ENCODE measurements at regions not wholly inside any gene's neighbourhood (a gene's known extent, or its start where the extent isn't known, plus 50 kb on each side); places are given as distances from the start of the nearest gene placed in this dataset.
"Not testable (repeated sequence)": the region's sequence is repeated elsewhere in the genome, so short reads cannot be mapped to it uniquely, and the experiment has no call there.

- no peak for DNase-seq
These were observed 187.5 kb upstream of the KL start for GRCh38 chr13:32828711-32829110.

- DNase-seq: no peak
These were observed 187.0 kb upstream of the KL start for GRCh38 chr13:32829269-32829668.

GRCh38 chr13:32829676-32830335 lies 186.4 kb upstream of the KL start:
- no peak for DNase-seq

GRCh38 chr13:32830336-32831031 lies 185.7 kb upstream of the KL start:
- no peak for DNase-seq

DNA sequence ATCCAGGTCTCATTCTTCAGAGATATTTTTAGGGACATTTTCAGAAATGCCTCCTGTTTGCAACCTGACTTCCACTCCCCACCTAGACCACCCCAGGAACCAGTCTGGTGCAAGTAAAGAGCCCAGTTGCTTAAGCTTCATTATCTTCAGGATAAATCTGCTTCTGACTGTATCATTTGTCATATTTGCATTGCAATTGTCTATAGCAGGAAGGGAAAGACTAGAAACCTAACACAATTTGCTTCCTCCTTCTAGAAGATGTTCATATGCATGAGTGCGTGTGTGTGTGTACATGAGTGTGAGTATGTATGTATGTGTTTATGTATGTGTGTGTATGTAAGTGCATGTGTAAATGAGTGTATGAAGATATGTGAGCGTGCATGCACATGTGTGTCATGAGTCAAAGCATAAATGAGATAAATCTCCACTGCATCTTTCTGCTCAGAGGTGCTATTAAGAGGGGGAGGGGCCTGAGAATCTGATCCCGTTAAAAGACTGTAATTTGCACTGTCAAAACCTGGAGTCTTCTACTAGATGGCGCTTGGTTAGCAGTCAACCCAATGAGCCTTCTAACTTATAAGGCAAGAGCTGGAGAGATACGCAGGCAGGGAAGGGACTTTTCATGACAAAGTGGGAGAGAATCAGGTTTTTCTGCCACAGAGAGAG lies 178.8 kb upstream of the KL start:
- DNase-seq: no peak

DNA sequence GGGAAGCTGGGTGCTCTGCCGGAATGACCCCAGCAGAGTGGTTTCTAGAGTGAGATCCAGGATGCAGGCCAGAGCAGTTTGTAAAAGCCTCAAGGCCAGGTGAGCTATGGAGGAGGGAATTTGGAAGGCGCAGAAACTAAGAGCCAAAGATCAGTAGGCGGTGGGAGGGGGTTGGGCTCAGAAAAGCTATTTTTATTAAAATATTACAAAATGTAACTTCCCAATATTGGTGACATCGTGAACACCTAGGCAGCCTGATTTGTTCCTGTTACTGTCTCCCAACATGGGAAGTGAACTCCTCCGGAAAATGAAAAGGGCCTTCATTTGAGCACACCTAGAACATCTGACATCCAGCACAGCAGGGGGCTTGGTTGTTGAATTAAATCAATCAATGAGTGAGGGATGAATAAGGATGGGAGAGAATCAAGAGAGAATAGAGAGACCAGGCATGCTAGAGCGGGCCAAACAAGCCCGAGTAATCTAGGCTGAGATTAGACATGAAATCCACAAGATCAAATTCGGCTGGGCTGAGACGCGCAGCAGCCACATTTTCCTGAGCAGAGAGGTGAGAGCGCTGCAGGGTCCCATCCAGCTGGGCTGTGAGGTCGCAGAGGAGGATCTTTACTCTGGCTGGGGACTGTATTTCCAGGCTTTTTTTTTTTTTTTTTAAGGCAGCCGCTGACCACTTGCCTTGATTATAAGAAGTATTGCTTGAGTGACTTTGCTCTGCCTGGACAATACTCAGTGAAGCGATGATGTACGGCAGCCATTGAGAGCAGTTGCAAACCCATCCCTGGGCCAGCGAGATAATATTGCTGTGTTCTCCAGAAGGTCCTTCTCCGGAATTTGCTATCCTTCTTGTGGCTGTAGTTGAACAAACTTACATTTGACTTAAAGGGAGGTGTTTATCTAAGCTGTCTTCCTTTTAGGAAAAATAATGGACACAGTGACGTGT lies 178.0 kb upstream of the KL start:
- DNase-seq: no peak

GRCh38 chr13:32838945-32839344 lies 177.3 kb upstream of the KL start:
- DNase-seq: no peak

DNA sequence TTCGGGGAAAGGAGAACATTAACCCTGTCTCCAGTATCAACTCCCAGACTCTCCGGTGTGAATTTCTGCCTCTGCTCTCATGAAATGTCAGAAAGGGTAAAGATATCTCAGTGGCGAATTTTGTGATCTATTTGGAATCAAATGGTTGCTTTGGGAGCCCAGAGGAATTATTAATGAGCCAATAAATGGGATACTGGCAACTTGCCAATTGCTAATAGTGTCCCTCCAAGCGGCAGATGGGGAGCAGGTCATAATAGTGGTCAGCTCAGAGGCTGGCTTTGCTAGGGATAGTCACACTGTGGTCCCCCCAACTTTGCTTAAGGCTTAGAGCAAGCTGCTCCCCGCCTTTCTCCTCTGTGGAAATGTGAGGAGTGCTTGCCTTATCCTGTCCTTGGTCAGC lies 176.1 kb upstream of the KL start:
- DNase-seq: no peak

GRCh38 chr13:32840989-32841713 lies 175.1 kb upstream of the KL start:
- no peak for DNase-seq

GRCh38 chr13:32845952-32846950 lies 170.0 kb upstream of the KL start:
- DNase-seq: peak; percentile 3

DNA sequence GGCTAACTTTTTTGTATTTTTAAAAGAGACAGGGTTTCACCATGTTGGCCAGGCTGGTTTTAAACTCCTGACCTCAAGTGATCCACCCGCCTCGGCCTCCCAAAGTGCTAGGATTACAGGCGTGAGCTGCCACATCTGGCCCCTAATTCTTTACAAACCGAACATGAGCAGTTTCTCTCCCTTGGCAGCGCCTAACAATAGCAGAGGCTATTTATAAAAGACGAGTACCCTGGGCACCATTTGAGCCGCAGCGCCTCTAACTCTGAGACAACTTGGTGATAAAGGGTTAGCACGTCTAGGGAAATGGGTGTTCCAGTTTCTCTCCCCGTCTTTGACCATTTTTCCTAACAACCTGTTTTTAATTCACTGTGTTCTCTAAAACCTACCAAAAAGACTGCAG lies 168.2 kb upstream of the KL start:
- not testable (repeated sequence) for DNase-seq

DNA sequence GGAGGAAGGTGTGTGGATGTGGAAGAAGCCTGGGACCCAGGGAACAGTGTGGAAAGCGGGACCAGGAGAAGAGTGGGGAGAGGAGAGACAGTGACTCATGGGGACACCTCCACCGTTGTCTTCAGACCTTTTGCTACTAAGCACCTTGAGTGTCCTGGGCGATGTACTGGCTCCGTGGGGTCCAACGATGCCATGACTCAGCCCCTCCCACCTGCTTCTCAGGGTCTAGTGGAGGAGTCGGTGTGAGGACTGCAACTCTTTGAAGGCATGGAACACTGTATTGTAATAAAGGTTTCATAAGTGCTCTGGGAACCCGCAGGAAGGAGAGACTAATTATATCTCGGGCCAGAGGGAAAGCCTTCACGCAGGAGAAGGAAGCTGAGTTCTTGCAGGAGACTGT lies 166.9 kb upstream of the KL start:
- DNase-seq: no peak

- no peak for DNase-seq
These were observed 165.7 kb upstream of the KL start for GRCh38 chr13:32850316-32851052.

GRCh38 chr13:32851083-32852069 lies 164.8 kb upstream of the KL start:
- no peak for DNase-seq

- DNase-seq: no peak
These were observed 163.7 kb upstream of the KL start for GRCh38 chr13:32852526-32852925.

DNA sequence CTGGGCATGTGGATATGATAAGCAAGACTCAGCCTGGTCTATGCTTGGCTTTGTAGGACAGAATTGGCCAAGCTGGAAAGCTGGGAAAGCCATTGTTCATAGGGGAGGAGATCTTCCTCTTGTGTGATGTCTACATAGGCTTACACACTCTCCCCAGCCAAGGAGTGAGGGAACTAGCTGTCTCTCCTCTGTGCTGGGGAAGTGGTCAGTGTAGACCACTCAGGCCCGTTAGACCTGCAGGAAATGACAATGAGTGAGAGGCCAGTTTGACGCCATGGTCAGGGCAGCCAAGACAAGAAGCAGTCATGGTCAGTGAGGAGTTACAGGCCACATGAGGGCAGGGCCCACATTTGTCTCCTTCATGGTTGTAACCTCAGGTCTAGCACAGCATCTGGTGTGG lies 159.1 kb upstream of the KL start:
- DNase-seq: no peak

DNA sequence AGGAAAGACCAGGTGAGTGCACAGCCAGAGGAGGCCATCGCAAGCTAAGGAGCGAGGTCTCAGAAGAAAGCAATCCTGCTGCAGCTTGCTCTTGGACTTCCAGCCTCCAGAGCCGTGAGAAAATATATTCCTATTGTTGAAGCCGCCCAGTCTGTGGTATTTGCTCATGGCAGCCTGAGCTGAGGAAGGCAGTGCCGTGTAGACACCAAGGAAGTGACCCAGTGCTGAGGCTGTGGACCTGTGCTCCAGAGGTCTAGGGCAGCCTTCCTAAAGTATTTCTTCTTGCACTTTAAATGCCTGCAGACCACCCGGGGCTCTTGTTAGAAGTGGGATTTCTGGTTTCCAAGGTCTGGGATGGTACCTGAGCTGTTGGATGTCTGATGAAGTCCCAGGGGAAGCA lies 158.5 kb upstream of the KL start:
- no peak for DNase-seq

- no peak for DNase-seq
These were observed 156.4 kb upstream of the KL start for GRCh38 chr13:32859707-32860292.

GRCh38 chr13:32861304-32861703 lies 154.9 kb upstream of the KL start:
- DNase-seq: no peak

Data from dermis blood vessel endothelial cell (primary cell).